ENCODE measurements at regions not wholly inside any gene's neighbourhood (a gene's known extent, or its start where the extent isn't known, plus 50 kb on each side); places are given as distances from the start of the nearest gene placed in this dataset.

DNA sequence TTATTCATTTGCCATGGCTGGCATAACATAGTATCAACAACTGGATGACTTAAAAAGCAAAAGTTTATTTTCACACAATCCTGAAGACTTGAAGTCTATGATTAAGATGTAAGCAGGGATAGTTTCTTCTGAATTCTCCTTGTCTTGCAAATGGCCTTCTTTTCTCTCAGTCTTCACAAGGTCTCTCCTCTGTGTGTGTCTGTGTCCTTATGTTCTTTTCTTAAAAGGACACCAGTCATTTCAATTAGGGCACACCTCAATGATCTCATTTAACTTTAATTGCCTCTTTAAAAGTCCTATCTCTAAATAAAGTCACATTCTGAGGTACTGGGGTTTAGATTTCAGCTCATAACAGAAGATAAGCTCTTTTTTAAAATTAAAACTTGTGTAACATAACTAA is 399.7 kb downstream of the PABPC4L start:
- intact Hi-C loops (cut with micrococcal nuclease), result no loop called here
- DNase-seq (ENCODE audit: low read depth, low spot score) (peak; percentile 8), FAIRE-seq (no peak)
- Histone ChIP-seq H4K20me1 (replicated peaks; ENCODE audit: control insufficient read depth, extremely low read depth, insufficient read depth, low read length) (no peaks in the 10 kb centered on the region), H3K4me2 (ENCODE audit: insufficient read depth, low read length) (no peak overlapping the region), H3K9ac (replicated peaks; ENCODE audit: extremely low read depth, insufficient read depth, low read length) (no peak overlapping the region), H3K9me3 (replicated peaks; ENCODE audit: control insufficient read depth, insufficient read depth, low read length) (no peaks in the 10 kb centered on the region), H3K79me2 (ENCODE audit: control insufficient read depth, insufficient read depth, low read length) (no peaks in the 10 kb centered on the region), H3K27me3 (ENCODE audit: control insufficient read depth in 2 of 2, insufficient read depth in 2 of 2, low read length in 2 of 2) (no peaks in the 10 kb centered on the region), H3K4me1 (ENCODE audit: control insufficient read depth, extremely low read depth, insufficient read depth, low read length) (peaks cover 11% of the 10 kb centered on the region), H3K36me3 (ENCODE audit: control insufficient read depth in 2 of 2, extremely low read depth in 1 of 2, insufficient read depth in 2 of 2, low read length in 2 of 2) (no peaks in the 10 kb centered on the region), H3K4me3 (replicated peaks in 1 of 3; ENCODE audit: insufficient read depth in 1 of 3, low read depth in 1 of 3, low read length in 3 of 3) (no peak overlapping the region), H3K9me1 (replicated peaks; ENCODE audit: control insufficient read depth, extremely low read depth, insufficient read depth, low read length) (no peaks in the 10 kb centered on the region), H2AFZ (ENCODE audit: low read depth, low read length) (peak overlapping the region; percentile 68), H3K27ac (ENCODE audit: insufficient read depth, low read depth, low read length) (no peak overlapping the region)
- POLR2A ChIA-PET, result no interaction called here
- TF ChIP-seq POLR2A (IDR thresholded peaks at IDR 0.05; ENCODE audit: low read depth, low read length), result no peak
- no peak for TF ChIP-seq MYC (IDR thresholded peaks at IDR 0.05; ENCODE audit: low read depth, low read length)
- CTCF ChIA-PET, result no interaction called here
- dilution Hi-C loops (cut with MboI; ENCODE audit: extremely low pct_ligation_motif_present, low sequenced_read_pairs), result no loop called here
- BruUV-seq (replicated peaks), result no TSS peak

DNA sequence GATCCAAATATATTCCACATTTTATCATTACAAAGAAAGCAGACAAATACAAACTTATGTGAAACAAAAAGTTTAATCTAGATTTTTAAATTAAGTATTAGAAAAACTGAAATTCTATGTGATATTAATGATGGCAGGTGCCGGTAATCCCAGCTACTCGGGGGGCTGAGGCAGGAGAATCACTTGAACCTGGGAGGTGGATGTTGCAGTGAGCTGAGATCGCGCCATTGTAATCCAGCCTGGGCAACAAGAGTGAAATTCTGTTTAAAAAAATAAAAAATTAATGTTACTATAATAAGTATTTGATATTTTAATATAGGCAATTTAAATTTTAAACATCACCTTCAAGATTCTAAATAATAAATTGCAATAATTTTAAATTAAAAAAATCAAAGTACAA is 400.6 kb downstream of the PABPC4L start:
- H4K20me1 ChIP-seq (replicated peaks; ENCODE audit: control insufficient read depth, extremely low read depth, insufficient read depth, low read length), result no peaks in the 10 kb centered on the region
- H3K9me3 ChIP-seq (replicated peaks; ENCODE audit: control insufficient read depth, insufficient read depth, low read length), result no peaks in the 10 kb centered on the region
- dilution Hi-C loops (cut with MboI; ENCODE audit: extremely low pct_ligation_motif_present, low sequenced_read_pairs) (no loop called here), intact Hi-C loops (cut with micrococcal nuclease) (no loop called here)
- no peak overlapping the region for H3K27ac ChIP-seq (ENCODE audit: insufficient read depth, low read depth, low read length)
- no peak overlapping the region for H2AFZ ChIP-seq (ENCODE audit: low read depth, low read length)
- no peak overlapping the region for H3K4me3 ChIP-seq (replicated peaks in 1 of 3; ENCODE audit: insufficient read depth in 1 of 3, low read depth in 1 of 3, low read length in 3 of 3)
- no peaks in the 10 kb centered on the region for H3K27me3 ChIP-seq (ENCODE audit: control insufficient read depth in 2 of 2, insufficient read depth in 2 of 2, low read length in 2 of 2)
- H3K79me2 ChIP-seq (ENCODE audit: control insufficient read depth, insufficient read depth, low read length), result no peaks in the 10 kb centered on the region
- FAIRE-seq (no peak), DNase-seq (ENCODE audit: low read depth, low spot score) (no peak)
- TF ChIP-seq POLR2AphosphoS5 (IDR thresholded peaks at IDR 0.05; ENCODE audit: insufficient read depth, low read depth, low read length) (no peak), MYC (IDR thresholded peaks at IDR 0.05; ENCODE audit: low read depth, low read length) (no peak), JUN (IDR thresholded peaks at IDR 0.05; ENCODE audit: borderline replicate concordance, insufficient read depth, insufficient read length, low read depth) (no peak), FOS (IDR thresholded peaks at IDR 0.05; ENCODE audit: borderline replicate concordance, insufficient read depth, low read length) (no peak), EZH2 (IDR thresholded peaks at IDR 0.05; ENCODE audit: borderline replicate concordance, low read depth, low read length, severe bottlenecking) (no peak), POLR2A (IDR thresholded peaks at IDR 0.05; ENCODE audit: low read depth, low read length) (no peak), GATA2 (IDR thresholded peaks at IDR 0.05; ENCODE audit: insufficient read depth, insufficient read length, low read depth, low read length) (no peak)
- TF ChIP-seq, protein P1, sequence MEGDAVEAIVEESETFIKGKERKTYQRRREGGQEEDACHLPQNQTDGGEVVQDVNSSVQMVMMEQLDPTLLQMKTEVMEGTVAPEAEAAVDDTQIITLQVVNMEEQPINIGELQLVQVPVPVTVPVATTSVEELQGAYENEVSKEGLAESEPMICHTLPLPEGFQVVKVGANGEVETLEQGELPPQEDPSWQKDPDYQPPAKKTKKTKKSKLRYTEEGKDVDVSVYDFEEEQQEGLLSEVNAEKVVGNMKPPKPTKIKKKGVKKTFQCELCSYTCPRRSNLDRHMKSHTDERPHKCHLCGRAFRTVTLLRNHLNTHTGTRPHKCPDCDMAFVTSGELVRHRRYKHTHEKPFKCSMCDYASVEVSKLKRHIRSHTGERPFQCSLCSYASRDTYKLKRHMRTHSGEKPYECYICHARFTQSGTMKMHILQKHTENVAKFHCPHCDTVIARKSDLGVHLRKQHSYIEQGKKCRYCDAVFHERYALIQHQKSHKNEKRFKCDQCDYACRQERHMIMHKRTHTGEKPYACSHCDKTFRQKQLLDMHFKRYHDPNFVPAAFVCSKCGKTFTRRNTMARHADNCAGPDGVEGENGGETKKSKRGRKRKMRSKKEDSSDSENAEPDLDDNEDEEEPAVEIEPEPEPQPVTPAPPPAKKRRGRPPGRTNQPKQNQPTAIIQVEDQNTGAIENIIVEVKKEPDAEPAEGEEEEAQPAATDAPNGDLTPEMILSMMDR (IDR thresholded peaks at IDR 0.05; ENCODE audit: extremely low read depth in 1 of 2, insufficient read depth in 1 of 2, low read depth in 1 of 2, low read length in 2 of 2), result no peak
- TF ChIP-seq, protein P2, sequence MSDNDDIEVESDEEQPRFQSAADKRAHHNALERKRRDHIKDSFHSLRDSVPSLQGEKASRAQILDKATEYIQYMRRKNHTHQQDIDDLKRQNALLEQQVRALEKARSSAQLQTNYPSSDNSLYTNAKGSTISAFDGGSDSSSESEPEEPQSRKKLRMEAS (IDR thresholded peaks at IDR 0.05; ENCODE audit: insufficient read depth, insufficient read length), result no peak
- H3K9me1 ChIP-seq (replicated peaks; ENCODE audit: control insufficient read depth, extremely low read depth, insufficient read depth, low read length), result no peaks in the 10 kb centered on the region
- CTCF ChIA-PET, result no interaction called here
- BruUV-seq (replicated peaks), result no TSS peak
- H3K9ac ChIP-seq (replicated peaks; ENCODE audit: extremely low read depth, insufficient read depth, low read length), result no peak overlapping the region
- H3K4me2 ChIP-seq (ENCODE audit: insufficient read depth, low read length), result no peak overlapping the region
- H3K4me1 ChIP-seq (ENCODE audit: control insufficient read depth, extremely low read depth, insufficient read depth, low read length), result peaks cover 11% of the 10 kb centered on the region
- no peaks in the 10 kb centered on the region for H3K36me3 ChIP-seq (ENCODE audit: control insufficient read depth in 2 of 2, extremely low read depth in 1 of 2, insufficient read depth in 2 of 2, low read length in 2 of 2)
- POLR2A ChIA-PET, result no interaction called here
